MCF 10A (cell line): ENCODE measurements at regions not wholly inside any gene's neighbourhood (a gene's known extent, or its start where the extent isn't known, plus 50 kb on each side); places are given as distances from the start of the nearest gene placed in this dataset.

Source experiments
- BruUV-seq: library from RNA; stranded (reverse); fragments of 400-500 nt; replicated peaks from 2 replicates; lab custom pipeline; 2021; lab: Mats Ljungman, UMichigan
- CTCF ChIA-PET: fragments of 300-600 bp; sonication (Branson Sonifier 250); formaldehyde crosslinking; extraction: SDS; loops from one replicate; lab custom pipeline; 2021; ENCODE audit warnings: antibody characterized with exemption, inconsistent platforms; lab: Yijun Ruan, JAX
- POLR2A ChIA-PET: fragments of 300-600, 350-650 bp; sonication (Branson Sonifier 250); formaldehyde crosslinking; extraction: SDS; loops from one replicate; lab custom pipeline; 2020; ENCODE audit warnings: antibody characterized with exemption, inconsistent platforms; lab: Yijun Ruan, JAX
- DNase-seq: peaks from one replicate; pipeline ENCODE4 v3.0.0-alpha.2; 2018; ENCODE audit not compliant: unreplicated experiment
- H3K27ac Mint-ChIP-seq: one replicate; pipeline ENCODE4 v1.8.0; 2022; ENCODE audit warnings: mild to moderate bottlenecking, low read depth, mixed read lengths; ENCODE audit not compliant: unreplicated experiment
- H3K27me3 Mint-ChIP-seq: one replicate; pipeline ENCODE4 v1.8.0; 2022; ENCODE audit warnings: mixed read lengths; ENCODE audit not compliant: insufficient read depth, unreplicated experiment
- H3K36me3 Mint-ChIP-seq: one replicate; pipeline ENCODE4 v1.8.0; 2022; ENCODE audit warnings: mild to moderate bottlenecking, moderate library complexity, mixed read lengths; ENCODE audit not compliant: insufficient read depth, unreplicated experiment
- H3K4me1 Mint-ChIP-seq: one replicate; pipeline ENCODE4 v1.8.0; 2022; ENCODE audit warnings: mixed read lengths; ENCODE audit not compliant: insufficient read depth, unreplicated experiment
- H3K4me3 Mint-ChIP-seq: one replicate; pipeline ENCODE4 v1.8.0; 2022; ENCODE audit warnings: mild to moderate bottlenecking, moderate library complexity, mixed read lengths; ENCODE audit not compliant: unreplicated experiment
- H3K9me3 Mint-ChIP-seq: one replicate; pipeline ENCODE4 v1.8.0; 2022; ENCODE audit warnings: mixed read lengths; ENCODE audit not compliant: unreplicated experiment
- intact Hi-C: fragments of 100-400 bp; cut with micrococcal nuclease; formaldehyde crosslinking; loops from 2 replicates; pipeline ENCODE4 v1.14.1; 2022
- TF ChIP-seq, protein P1 (sequence below): fragments of 200-600 bp; IDR thresholded peaks from one replicate; pipeline ENCODE4 v1.8.0; 2022; ENCODE audit warnings: antibody characterized with exemption, mild to moderate bottlenecking; ENCODE audit not compliant: unreplicated experiment

DNA sequence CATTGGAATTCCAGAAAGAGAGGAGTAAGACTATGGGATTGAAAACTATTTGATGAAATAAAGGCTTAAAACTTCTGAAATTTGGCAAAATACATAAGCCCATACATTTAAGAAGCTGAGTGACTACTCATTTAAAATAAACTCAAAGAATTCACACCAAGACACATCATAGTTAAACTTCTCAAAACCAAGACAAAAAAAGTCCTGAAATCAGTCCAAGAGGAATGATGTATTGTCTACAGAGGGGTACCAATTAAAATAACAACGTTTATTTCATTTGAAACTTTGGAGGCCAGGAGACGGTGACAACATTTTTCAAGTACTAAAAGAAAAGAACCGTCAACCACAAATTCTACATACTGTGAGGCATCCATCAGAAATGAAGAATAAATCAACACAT lies 841.4 kb upstream of the MAP3K7 start:
- POLR2A ChIA-PET, result no interaction called here
- Mint-ChIP-seq H3K4me3 (no peak overlapping the region), H3K36me3 (no peaks in the 10 kb centered on the region), H3K27me3 (no peaks in the 10 kb centered on the region), H3K4me1 (no peaks in the 10 kb centered on the region), H3K9me3 (no peaks in the 10 kb centered on the region), H3K27ac (no peak overlapping the region)
- TF ChIP-seq, protein P1, sequence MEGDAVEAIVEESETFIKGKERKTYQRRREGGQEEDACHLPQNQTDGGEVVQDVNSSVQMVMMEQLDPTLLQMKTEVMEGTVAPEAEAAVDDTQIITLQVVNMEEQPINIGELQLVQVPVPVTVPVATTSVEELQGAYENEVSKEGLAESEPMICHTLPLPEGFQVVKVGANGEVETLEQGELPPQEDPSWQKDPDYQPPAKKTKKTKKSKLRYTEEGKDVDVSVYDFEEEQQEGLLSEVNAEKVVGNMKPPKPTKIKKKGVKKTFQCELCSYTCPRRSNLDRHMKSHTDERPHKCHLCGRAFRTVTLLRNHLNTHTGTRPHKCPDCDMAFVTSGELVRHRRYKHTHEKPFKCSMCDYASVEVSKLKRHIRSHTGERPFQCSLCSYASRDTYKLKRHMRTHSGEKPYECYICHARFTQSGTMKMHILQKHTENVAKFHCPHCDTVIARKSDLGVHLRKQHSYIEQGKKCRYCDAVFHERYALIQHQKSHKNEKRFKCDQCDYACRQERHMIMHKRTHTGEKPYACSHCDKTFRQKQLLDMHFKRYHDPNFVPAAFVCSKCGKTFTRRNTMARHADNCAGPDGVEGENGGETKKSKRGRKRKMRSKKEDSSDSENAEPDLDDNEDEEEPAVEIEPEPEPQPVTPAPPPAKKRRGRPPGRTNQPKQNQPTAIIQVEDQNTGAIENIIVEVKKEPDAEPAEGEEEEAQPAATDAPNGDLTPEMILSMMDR, result no peak
- CTCF ChIA-PET, result interaction anchor here (0.6 to 1.2 kb wide), 2 partner anchors 9 to 24 kb away, joined by 3 to 4 read pairs; no protein-coding TSS in a partner anchor
- intact Hi-C loops, result no loop called here
- BruUV-seq, result no TSS peak
- no peak for DNase-seq

DNA sequence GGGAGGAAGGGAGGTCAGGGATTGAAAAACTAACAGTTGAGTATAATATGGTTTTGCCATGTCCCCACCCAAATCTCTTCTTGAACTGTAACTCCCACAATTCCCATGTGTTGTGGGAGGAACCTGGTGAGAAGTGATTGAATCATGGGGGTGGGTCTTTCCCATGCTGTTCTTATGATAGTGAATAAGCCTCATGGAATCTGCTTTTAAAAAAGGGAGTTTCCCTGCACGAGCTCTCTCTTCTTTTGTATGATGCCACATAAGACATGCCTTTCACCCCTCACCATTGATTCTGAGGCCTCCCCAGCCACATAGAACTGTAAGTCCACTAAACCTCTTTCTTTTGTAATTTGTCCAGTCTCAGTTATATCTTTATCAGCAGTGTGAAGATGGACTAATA lies 833.4 kb upstream of the MAP3K7 start:
- H3K27me3 Mint-ChIP-seq, result no peaks in the 10 kb centered on the region
- POLR2A ChIA-PET, result no interaction called here
- peaks cover 23% of the 10 kb centered on the region for H3K9me3 Mint-ChIP-seq
- DNase-seq, result no peak
- BruUV-seq, result no TSS peak
- H3K27ac Mint-ChIP-seq, result no peak overlapping the region
- H3K4me1 Mint-ChIP-seq, result no peaks in the 10 kb centered on the region
- TF ChIP-seq, protein P1, result no peak
- H3K4me3 Mint-ChIP-seq, result no peak overlapping the region
- no peaks in the 10 kb centered on the region for H3K36me3 Mint-ChIP-seq
- intact Hi-C loops, result no loop called here
- CTCF ChIA-PET, result interaction anchor here (0.7 kb wide), 1 partner anchor 63 kb away, joined by 3 read pairs; no protein-coding TSS in a partner anchor

DNA sequence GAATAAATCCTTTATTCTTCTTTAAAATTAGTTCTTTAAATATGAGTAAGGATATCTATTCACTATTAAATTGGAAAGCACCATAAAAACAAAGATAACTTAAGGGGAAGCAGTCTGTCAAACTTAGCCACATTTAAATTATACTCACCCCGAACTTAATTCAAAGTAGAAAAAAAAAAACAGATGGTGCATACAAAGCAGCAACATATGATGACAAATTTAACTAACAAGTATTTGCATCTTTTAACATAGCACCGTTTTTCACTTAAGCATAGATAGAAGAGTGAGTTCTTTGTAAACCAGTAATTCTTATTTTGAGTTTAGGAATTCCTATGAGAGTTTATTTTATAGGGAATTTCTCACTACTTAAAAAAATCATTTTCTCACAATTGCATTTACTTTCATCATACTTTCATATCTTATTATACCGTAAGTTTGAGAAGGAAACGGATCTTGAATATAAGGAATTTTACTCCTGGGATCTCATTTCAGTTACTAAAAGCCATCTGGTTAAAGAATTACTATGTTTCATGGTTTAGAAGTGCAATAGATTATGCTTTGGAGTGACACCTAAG lies 828.2 kb upstream of the MAP3K7 start:
- TF ChIP-seq, protein P1, result no peak
- peaks cover 15% of the 10 kb centered on the region for H3K9me3 Mint-ChIP-seq
- no peaks in the 10 kb centered on the region for H3K4me1 Mint-ChIP-seq
- no peak overlapping the region for H3K4me3 Mint-ChIP-seq
- CTCF ChIA-PET, result no interaction called here
- BruUV-seq, result no TSS peak
- H3K27me3 Mint-ChIP-seq, result no peaks in the 10 kb centered on the region
- H3K36me3 Mint-ChIP-seq, result no peaks in the 10 kb centered on the region
- DNase-seq, result no peak
- POLR2A ChIA-PET, result no interaction called here
- intact Hi-C loops, result no loop called here
- no peak overlapping the region for H3K27ac Mint-ChIP-seq

- Mint-ChIP-seq H3K27ac (no peak overlapping the region), H3K9me3 (no peaks in the 10 kb centered on the region), H3K4me1 (no peaks in the 10 kb centered on the region), H3K36me3 (no peaks in the 10 kb centered on the region), H3K4me3 (no peak overlapping the region), H3K27me3 (no peaks in the 10 kb centered on the region)
- ChIA-PET CTCF (interaction anchor here (0.5 to 0.8 kb wide), 6 partner anchors 20 to 1218 kb away, joined by 3 to 4 read pairs (median 4); no protein-coding TSS in a partner anchor), POLR2A (no interaction called here)
- BruUV-seq, result no TSS peak
- DNase-seq, result no peak
- TF ChIP-seq, protein P1, result no peak
- intact Hi-C loops, result no loop called here
Observed at GRCh38 chr6:91412532-91412931, 825.7 kb upstream of the MAP3K7 start.
